PFSK-1 (cell line): ENCODE measurements at regions not wholly inside any gene's neighbourhood (a gene's known extent, or its start where the extent isn't known, plus 50 kb on each side); places are given as distances from the start of the nearest gene placed in this dataset.

Experiments used
- FOXP2 ChIP-seq: optimal IDR thresholded peaks from 2 replicates; pipeline ENCODE3; 2011; ENCODE audit warnings: borderline replicate concordance, control low read depth, inconsistent platforms; ENCODE audit not compliant: insufficient read depth; ENCODE audit errors: extremely low read length, extremely low read depth
- POLR2AphosphoS5 ChIP-seq: IDR thresholded peaks from 2 replicates; pipeline ENCODE4 v1.6.1; 2012; ENCODE audit warnings: low read depth, mild to moderate bottlenecking, control low read depth, low read length, moderate library complexity
- SIN3A ChIP-seq: IDR thresholded peaks from 2 replicates; pipeline ENCODE4 v1.6.1; 2012; ENCODE audit warnings: mild to moderate bottlenecking, low read length, moderate library complexity, borderline replicate concordance; ENCODE audit not compliant: insufficient read depth
- TAF1 ChIP-seq: IDR thresholded peaks from 2 replicates; pipeline ENCODE4 v1.6.1; 2012; ENCODE audit warnings: low read length, control low read depth, borderline replicate concordance; ENCODE audit not compliant: insufficient read depth
- TF ChIP-seq, protein P1 (sequence below), 2 experiments: IDR thresholded peaks; 2 replicates each; pipeline versions ENCODE4 v1.6.1 to v1.8.0; 2011 to 2012; ENCODE audit warnings: low read depth in 2 of 2, low read length in 2 of 2, control low read depth in 1 of 2, inconsistent platforms in 1 of 2, mild to moderate bottlenecking in 1 of 2, moderate library complexity in 1 of 2; ENCODE audit not compliant: insufficient read depth in 1 of 2

DNA sequence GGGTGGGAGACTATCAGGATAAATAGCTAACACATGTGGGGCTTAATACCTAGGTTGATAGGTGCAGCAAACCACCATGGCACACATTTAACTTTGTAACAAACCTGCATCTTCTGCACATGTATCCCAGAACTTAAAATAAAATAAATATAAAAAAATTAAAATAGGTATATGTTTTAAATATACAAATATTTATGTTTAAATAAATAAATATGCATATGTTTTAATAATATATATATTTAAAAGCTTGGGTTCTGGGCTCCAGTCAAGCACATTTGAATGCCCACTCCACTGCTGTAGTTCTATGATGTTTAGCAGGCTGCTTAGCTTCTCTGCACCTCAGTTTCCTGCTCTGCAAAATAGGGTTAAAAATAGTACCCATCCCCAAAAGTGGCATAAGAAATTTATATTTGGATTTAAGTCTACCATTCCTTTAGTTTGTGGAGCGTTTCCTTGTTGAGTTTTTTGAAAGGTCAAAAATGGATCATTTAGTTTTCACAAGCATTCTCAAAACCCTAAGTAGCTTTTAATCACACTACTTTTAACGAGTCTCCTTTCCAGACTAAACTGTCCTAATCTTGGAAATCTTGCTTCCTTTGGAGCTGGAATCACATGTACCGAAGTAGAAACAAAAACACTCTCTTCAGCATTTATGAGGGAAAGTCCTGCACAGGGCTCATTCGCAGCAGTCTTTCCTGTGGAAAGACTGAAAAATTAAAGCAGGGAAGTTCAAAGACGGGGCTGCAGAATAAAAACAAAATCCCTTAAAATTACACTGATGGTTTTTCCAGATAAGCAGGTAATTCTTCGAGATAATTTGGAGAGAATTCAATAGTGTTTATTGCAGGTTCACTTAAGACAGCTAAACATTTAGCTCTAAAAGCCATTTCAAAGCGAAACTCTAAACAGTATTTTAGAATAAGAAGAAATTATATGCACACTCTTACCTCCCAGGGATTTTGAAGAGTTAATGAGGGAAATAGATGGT is 111.7 kb upstream of the LYZL1 start:
- TF ChIP-seq FOXP2: no peak

DNA sequence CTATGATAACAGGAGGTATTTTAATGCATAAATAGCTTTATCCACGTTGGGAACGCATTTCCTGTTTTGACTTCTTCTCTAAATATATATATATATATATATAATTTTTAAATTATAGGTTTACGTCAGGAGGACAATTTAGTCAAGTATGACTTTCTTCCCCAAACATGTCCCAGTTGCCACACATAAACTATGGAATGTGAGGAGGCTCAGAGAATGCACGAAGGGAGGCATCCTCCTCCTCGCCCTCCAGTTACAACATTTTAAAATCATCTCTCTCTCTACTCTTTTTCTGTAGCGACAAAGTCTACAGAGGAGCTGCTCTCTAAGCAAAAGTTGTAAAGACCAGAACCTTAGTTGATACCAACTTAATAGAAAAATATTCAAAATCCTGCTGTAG is 106.9 kb upstream of the LYZL1 start:
- TF ChIP-seq FOXP2 (no peak), POLR2AphosphoS5 (no peak), SIN3A (no peak), TAF1 (no peak)
- TF ChIP-seq, protein P1, sequence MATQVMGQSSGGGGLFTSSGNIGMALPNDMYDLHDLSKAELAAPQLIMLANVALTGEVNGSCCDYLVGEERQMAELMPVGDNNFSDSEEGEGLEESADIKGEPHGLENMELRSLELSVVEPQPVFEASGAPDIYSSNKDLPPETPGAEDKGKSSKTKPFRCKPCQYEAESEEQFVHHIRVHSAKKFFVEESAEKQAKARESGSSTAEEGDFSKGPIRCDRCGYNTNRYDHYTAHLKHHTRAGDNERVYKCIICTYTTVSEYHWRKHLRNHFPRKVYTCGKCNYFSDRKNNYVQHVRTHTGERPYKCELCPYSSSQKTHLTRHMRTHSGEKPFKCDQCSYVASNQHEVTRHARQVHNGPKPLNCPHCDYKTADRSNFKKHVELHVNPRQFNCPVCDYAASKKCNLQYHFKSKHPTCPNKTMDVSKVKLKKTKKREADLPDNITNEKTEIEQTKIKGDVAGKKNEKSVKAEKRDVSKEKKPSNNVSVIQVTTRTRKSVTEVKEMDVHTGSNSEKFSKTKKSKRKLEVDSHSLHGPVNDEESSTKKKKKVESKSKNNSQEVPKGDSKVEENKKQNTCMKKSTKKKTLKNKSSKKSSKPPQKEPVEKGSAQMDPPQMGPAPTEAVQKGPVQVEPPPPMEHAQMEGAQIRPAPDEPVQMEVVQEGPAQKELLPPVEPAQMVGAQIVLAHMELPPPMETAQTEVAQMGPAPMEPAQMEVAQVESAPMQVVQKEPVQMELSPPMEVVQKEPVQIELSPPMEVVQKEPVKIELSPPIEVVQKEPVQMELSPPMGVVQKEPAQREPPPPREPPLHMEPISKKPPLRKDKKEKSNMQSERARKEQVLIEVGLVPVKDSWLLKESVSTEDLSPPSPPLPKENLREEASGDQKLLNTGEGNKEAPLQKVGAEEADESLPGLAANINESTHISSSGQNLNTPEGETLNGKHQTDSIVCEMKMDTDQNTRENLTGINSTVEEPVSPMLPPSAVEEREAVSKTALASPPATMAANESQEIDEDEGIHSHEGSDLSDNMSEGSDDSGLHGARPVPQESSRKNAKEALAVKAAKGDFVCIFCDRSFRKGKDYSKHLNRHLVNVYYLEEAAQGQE (IDR thresholded peaks at IDR 0.05; ENCODE audit: insufficient read depth in 1 of 2, low read depth in 2 of 2, low read length in 2 of 2): no peak

DNA sequence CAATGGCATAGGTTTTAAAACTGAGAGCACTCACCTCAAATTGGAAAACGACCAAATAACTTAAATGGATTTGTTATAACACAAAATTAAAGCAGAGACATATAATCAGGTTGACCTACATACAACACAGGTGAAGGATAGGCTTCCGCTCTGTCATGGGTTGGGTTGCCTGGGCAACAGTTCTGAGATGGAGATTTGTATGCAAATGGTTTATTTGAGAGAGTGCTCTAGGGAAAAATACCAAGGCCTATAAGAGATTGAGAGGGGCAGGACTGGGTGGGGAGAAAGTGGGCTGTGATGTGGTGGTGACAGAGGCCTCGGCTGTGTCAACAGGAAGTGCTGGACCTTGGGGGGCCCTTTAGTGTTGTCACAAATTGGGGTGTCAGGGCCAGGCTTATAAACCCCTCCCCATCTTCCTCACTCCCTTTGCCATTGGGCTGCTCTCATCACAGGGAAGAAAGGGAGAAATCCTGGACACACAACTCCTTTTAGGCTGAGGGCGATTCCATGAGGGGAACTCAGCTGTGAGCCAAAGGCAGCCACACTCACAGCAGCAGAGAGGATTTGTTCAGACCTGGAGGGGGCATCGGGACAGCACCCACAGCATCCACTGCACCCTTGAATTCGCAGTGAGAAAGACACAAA is 105.4 kb upstream of the LYZL1 start:
- no peak for TF ChIP-seq POLR2AphosphoS5
- no peak for TF ChIP-seq TAF1
- TF ChIP-seq FOXP2: no peak
- no peak for TF ChIP-seq SIN3A
- TF ChIP-seq, protein P1 (IDR thresholded peaks at IDR 0.05; ENCODE audit: insufficient read depth in 1 of 2, low read depth in 2 of 2, low read length in 2 of 2): no peak

DNA sequence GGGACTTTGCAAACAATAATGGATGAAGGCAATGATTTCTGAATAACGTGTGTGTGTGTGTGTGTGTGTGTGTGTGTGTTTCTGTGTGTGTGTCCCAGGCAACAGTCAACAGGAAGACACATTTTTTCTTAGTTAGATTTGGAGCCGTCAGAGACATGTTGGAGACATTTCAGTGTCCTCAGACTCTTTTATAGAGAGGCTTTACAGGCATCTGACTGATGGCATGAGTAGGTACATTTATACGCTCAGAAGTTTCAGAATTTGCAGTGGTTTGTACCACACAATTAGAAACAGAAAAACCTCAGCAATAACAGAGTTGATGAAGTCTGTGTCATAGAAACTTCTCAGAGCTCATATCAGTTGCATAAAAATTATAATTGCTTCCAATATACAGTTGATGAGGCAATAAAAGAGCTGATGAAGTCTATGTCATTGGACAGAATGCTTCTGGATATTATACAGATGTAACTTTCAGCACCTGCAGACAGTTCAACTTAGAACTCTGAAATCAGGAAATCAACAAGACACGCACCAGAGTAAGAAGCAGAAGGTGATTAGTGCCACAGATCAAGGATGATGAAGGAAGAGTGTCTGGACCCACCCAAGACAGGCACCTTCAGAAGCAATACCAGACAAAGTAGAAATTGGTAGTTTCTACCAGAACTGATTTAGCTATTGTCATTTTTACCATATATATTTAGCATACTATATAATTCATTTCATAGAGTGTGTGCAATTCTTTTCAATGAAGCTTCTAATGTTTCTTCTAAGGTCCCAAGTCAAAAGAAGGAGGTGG is 104.5 kb upstream of the LYZL1 start:
- no peak for TF ChIP-seq FOXP2
- no peak for TF ChIP-seq SIN3A
- TF ChIP-seq, protein P1 (IDR thresholded peaks at IDR 0.05; ENCODE audit: insufficient read depth in 1 of 2, low read depth in 2 of 2, low read length in 2 of 2): no peak
- no peak for TF ChIP-seq TAF1
- no peak for TF ChIP-seq POLR2AphosphoS5

DNA sequence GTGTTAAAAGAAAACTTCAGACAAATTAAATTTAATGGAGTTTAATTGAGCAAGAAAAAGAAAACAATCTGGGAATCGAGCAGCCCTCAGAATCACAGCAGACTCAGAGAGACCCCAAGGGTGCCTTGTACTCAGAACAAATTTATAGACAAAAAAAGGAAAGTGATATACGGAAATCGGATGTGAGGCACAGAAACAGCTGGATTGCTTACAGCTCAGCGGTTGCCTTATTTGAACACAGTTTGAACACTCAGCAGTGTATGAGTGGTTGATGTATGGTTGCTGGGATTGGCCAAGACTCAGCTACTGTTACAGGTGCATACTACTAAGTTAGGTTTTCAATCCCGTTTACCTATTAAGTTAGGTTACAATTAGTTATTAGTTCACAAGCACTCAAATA is 103.8 kb upstream of the LYZL1 start:
- TF ChIP-seq TAF1 (no peak), POLR2AphosphoS5 (no peak)
